AG09309 (cell line): ENCODE measurements at regions not wholly inside any gene's neighbourhood (a gene's known extent, or its start where the extent isn't known, plus 50 kb on each side); places are given as distances from the start of the nearest gene placed in this dataset.
A peak's percentile ranks its signal among the peaks of the same experiment; 100 is the strongest.

Source experiments
- DNase-seq: peaks from one replicate; pipeline ENCODE4 v3.0.0-alpha.2; 2010; ENCODE audit warnings: low read depth
- H3K4me3 ChIP-seq: 2 replicates; pipeline ENCODE4 v1.5.1; 2011; ENCODE audit warnings: mild to moderate bottlenecking, low read depth, low read length, moderate library complexity; ENCODE audit not compliant: control insufficient read depth
- TF ChIP-seq, protein P1 (sequence below): IDR thresholded peaks from 2 replicates; pipeline ENCODE4 v1.5.1; 2011; ENCODE audit warnings: mild to moderate bottlenecking, low read depth, low read length, inconsistent platforms; ENCODE audit not compliant: insufficient read depth, control insufficient read depth; ENCODE audit errors: missing control alignments

DNA sequence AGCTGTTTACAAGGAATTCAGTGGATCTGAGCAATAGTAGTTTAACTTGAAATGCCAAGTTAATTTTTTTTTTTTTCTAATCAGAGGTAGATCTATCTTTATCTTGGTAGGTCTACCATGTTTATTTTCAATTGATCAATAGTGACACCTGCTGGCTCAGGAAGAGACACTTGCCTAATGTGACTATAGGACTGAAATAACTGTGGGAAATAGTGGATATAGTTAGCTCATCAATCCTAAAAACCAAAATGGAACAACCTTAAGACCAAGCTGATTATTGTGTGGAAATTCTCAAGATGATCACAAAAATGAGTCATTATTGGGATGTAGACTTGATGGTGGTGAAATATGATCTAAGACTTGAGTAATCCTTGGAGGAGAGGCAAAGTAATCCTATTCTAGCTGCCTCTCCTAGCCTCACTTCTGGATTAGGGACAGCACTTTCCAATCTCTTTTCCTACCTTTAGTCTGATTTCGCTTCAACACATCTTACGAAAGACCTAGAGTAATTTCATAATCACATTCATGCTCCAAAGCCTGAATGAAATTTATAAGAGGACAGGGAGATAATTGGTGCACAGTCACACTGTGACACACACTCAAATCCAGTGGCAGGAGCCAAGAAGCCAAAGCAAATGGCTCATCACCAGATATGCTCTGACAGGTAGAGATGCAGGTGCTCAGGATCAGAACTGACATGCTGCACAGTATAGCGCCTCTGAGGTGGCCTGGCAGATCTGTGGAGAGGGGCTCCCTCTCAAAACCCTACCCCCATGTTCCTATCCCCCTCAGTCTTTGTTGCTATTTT is 156.3 kb downstream of the HMHB1 start:
- no peak overlapping the region for H3K4me3 ChIP-seq
- peak; percentile 82 for DNase-seq
- TF ChIP-seq, protein P1, sequence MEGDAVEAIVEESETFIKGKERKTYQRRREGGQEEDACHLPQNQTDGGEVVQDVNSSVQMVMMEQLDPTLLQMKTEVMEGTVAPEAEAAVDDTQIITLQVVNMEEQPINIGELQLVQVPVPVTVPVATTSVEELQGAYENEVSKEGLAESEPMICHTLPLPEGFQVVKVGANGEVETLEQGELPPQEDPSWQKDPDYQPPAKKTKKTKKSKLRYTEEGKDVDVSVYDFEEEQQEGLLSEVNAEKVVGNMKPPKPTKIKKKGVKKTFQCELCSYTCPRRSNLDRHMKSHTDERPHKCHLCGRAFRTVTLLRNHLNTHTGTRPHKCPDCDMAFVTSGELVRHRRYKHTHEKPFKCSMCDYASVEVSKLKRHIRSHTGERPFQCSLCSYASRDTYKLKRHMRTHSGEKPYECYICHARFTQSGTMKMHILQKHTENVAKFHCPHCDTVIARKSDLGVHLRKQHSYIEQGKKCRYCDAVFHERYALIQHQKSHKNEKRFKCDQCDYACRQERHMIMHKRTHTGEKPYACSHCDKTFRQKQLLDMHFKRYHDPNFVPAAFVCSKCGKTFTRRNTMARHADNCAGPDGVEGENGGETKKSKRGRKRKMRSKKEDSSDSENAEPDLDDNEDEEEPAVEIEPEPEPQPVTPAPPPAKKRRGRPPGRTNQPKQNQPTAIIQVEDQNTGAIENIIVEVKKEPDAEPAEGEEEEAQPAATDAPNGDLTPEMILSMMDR, result peak; percentile 50

DNA sequence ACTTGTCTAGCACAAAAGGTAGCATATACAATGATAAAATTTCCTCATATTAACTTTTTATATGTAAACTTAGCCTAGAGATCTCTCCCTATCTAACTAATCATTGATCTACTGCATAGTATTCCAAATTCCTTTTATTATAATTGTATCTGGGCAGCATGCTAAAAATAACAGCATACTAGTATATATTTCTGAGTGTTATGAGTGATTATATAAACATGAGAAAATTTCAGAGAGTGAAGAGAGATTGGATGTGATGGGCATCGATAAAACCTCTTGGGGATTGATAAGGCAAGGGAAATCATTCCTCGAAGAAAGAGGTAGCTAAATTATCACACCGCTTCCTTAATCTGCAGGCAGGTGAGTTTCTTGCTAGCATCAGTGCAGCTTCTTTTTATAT is 158.2 kb downstream of the HMHB1 start:
- TF ChIP-seq, protein P1, result no peak
- DNase-seq, result no peak
- H3K4me3 ChIP-seq, result no peak overlapping the region

DNA sequence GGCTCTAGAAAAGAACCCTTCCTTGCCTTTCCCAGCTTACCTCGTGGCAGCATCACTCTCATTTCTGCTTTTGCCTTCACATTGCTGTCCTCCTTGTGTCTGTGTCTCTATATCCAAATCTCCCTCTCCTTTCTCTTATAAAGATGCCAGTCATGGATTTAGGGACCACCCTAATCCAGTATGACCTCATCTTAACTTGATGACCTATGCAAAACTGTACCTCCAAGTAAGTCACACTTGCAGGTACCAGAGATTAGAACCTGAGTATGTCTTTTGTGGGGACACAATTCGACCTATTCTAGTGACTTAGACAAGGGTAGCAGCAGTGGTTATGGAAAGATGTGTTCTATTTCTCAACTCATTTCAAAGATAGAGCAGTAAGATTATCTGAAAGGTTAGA is 160.1 kb downstream of the HMHB1 start:
- no peak overlapping the region for H3K4me3 ChIP-seq
- TF ChIP-seq, protein P1, result no peak
- no peak for DNase-seq

DNA sequence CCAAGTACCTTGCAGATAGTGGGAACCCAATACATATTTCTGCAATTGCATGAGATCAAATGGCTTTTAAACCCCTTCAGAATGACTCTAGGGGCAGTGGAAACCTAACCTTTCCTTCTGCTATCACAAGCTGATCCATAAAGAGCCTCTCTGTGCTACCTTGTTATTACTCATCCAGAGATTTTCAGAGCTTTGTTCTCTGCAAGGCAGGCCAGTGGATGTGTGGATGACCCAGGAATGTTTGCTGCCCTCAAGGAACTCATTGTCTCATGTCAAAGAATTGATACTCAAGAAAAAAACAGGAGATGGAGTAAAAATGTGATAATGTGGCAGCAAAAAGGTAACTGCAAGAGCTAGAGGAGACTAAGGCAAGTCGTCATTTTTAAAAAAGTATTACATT is 164.1 kb downstream of the HMHB1 start:
- no peak for DNase-seq
- TF ChIP-seq, protein P1, result no peak
- no peak overlapping the region for H3K4me3 ChIP-seq

DNA sequence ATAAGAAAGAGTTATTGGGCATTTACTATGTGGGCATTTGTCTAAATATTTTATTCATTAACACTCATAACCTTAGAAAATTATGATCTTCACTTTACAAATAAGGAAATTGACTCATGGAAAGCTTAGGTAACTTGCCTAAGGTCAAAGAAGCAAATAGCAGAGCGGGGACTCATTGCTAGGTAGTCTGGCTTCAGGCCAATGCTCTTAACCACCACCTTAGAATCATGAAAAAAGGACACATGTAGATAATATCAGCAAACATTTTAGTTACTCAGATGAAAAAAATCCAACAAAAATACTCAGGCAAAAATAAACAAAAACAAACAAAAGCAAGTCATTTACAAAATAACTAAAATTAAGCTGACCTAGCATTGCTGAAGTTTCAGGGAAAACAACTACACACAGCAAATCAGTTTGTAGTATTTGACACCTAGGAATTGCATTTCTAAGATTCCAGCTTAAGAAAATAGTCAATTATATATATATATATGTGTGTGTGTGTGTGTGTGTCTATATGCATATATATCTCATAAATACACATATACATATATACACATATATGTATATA is 166.0 kb downstream of the HMHB1 start:
- TF ChIP-seq, protein P1, result no peak
- H3K4me3 ChIP-seq, result no peak overlapping the region
- DNase-seq, result no peak

DNA sequence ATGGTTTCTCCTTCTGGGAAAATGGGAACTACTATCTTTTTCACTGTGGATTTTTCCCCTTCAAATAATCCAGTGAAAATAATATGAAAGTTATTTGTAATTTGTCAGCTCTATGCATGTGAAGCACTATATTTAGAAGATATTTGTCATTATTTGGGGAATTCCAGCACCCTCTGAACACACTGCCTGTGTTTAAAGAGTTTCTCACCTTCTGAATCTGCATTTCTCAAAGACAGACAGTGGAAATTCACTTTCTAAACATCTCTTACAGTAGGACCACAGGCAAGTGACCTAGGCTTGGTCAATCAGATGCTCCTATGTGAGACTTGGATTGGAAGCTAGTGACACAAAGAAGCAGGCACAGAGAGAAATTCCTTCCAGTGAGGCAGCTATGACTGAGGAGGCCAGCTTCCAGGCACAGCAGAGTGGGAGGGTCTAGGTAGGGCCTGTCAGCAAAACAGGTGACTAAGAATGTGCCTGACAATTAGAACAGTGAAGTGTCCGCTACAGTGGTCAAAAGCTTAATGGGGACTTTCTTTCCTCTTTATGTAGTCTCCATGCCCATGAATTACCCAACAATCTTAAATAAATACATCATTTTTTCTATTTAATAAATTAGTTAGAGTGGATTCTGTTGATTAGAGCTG is 167.2 kb downstream of the HMHB1 start:
- TF ChIP-seq, protein P1, result no peak
- DNase-seq, result no peak
- no peak overlapping the region for H3K4me3 ChIP-seq
